Endothelial cell of umbilical vein (primary cell): ENCODE measurements at regions not wholly inside any gene's neighbourhood (a gene's known extent, or its start where the extent isn't known, plus 50 kb on each side); places are given as distances from the start of the nearest gene placed in this dataset.

ENCODE experiments used
- BruUV-seq: library from RNA; stranded (reverse); fragments of 400-500 nt; replicated peaks from 2 replicates; lab custom pipeline; 2021; lab: Mats Ljungman, UMichigan
- CTCF ChIA-PET: fragments of 300-600, 350-600 bp; sonication (Branson Sonifier 250); formaldehyde crosslinking; loops from one replicate; lab custom pipeline; 2021; ENCODE audit warnings: antibody characterized with exemption, inconsistent platforms; lab: Charles Lee
- POLR2A ChIA-PET: fragments of 300-600, 350-600 bp; sonication (Branson Sonifier 250); formaldehyde crosslinking; loops from one replicate; lab custom pipeline; 2021; ENCODE audit warnings: antibody characterized with exemption, inconsistent platforms; lab: Charles Lee
- DNase-seq: peaks from one replicate; pipeline ENCODE4 v3.0.0-alpha.2; 2011; ENCODE audit warnings: low read depth, low spot score
- FAIRE-seq: peaks from 2 replicates; lab custom pipeline; 2011; peaks lifted over from hg19 to GRCh38; lab: Jason Lieb, UNC
- H2AFZ ChIP-seq: 2 replicates; pipeline ENCODE4 v1.6.0; 2012; ENCODE audit warnings: low read depth, low read length, control low read depth, inconsistent platforms
- H3K27ac ChIP-seq: 2 replicates; pipeline ENCODE4 v1.5.1; 2011; ENCODE audit warnings: low read depth, mild to moderate bottlenecking, control low read depth, low read length, moderate library complexity; ENCODE audit not compliant: insufficient read depth
- H3K27me3 ChIP-seq, 2 experiments: 2 replicates each; pipeline versions ENCODE4 v1.6.0 to v1.6.1; 2011; ENCODE audit warnings: low read length in 2 of 2, mixed read lengths in 1 of 2; ENCODE audit not compliant: control insufficient read depth in 2 of 2, insufficient read depth in 2 of 2
- H3K36me3 ChIP-seq, 2 experiments: 2 replicates in 1 of 2; 3 replicates in 1 of 2; pipeline ENCODE4 v1.5.1; 2011; ENCODE audit warnings: low read length in 2 of 2, mild to moderate bottlenecking in 1 of 2, moderate library complexity in 1 of 2; ENCODE audit not compliant: control insufficient read depth in 2 of 2, insufficient read depth in 2 of 2; ENCODE audit errors: extremely low read depth in 1 of 2
- H3K4me1 ChIP-seq: 3 replicates; pipeline ENCODE4 v1.5.1; 2011; ENCODE audit warnings: mild to moderate bottlenecking, low read length; ENCODE audit not compliant: control insufficient read depth, insufficient read depth; ENCODE audit errors: extremely low read depth
- H3K4me2 ChIP-seq: 2 replicates; pipeline ENCODE4 v1.6.1; 2011; ENCODE audit warnings: low read length, control low read depth, mixed read lengths; ENCODE audit not compliant: insufficient read depth
- H3K4me3 ChIP-seq, 3 experiments: fragments of 200-600 bp in 1 of 3; sonication (generic), shearing (Covaris generic) in 1 of 3; replicated peaks in 1 of 3; 2 replicates each; pipeline ENCODE4 v1.5.1; 2011 to 2016; ENCODE audit warnings: control low read depth in 3 of 3, low read length in 3 of 3, mild to moderate bottlenecking in 2 of 3, inconsistent platforms in 1 of 3, low read depth in 1 of 3, moderate library complexity in 1 of 3; ENCODE audit not compliant: insufficient read depth in 1 of 3
- H3K79me2 ChIP-seq: 2 replicates; pipeline ENCODE4 v1.6.0; 2012; ENCODE audit warnings: low read length, inconsistent platforms; ENCODE audit not compliant: control insufficient read depth, insufficient read depth
- H3K9ac ChIP-seq: replicated peaks from 2 replicates; pipeline ENCODE3; 2011; ENCODE audit warnings: low read length, control low read depth; ENCODE audit not compliant: insufficient read depth; ENCODE audit errors: extremely low read depth
- H3K9me1 ChIP-seq: replicated peaks from 3 replicates; pipeline ENCODE4 v1.6.0; 2011; ENCODE audit warnings: mild to moderate bottlenecking, low read length; ENCODE audit not compliant: control insufficient read depth, insufficient read depth; ENCODE audit errors: extremely low read depth
- H3K9me3 ChIP-seq: replicated peaks from 2 replicates; pipeline ENCODE4 v1.5.1; 2012; ENCODE audit warnings: low read length, inconsistent platforms; ENCODE audit not compliant: control insufficient read depth, insufficient read depth
- H4K20me1 ChIP-seq: replicated peaks from 2 replicates; pipeline ENCODE3; 2011; ENCODE audit warnings: mild to moderate bottlenecking, low read length; ENCODE audit not compliant: control insufficient read depth, insufficient read depth; ENCODE audit errors: extremely low read depth
- EZH2 ChIP-seq: IDR thresholded peaks from 2 replicates; pipeline ENCODE4 v1.6.1; 2012; ENCODE audit warnings: borderline replicate concordance, low read depth, mild to moderate bottlenecking, moderate library complexity, low read length, inconsistent platforms; ENCODE audit not compliant: severe bottlenecking
- FOS ChIP-seq: IDR thresholded peaks from 2 replicates; pipeline ENCODE4 v1.6.1; 2011; ENCODE audit warnings: mild to moderate bottlenecking, low read length, moderate library complexity, borderline replicate concordance; ENCODE audit not compliant: insufficient read depth
- GATA2 ChIP-seq: IDR thresholded peaks from 2 replicates; pipeline ENCODE4 v1.7.0; 2011; ENCODE audit warnings: low read depth, mild to moderate bottlenecking, moderate library complexity, mixed read lengths, low read length; ENCODE audit not compliant: insufficient read length, insufficient read depth
- MYC ChIP-seq: IDR thresholded peaks from one replicate; pipeline ENCODE4 v1.6.1; 2011; ENCODE audit warnings: mild to moderate bottlenecking, low read depth, low read length
- POLR2A ChIP-seq: IDR thresholded peaks from 2 replicates; pipeline ENCODE4 v1.6.1; 2012; ENCODE audit warnings: low read depth, mild to moderate bottlenecking, control low read depth, low read length
- POLR2AphosphoS5 ChIP-seq: IDR thresholded peaks from 2 replicates; pipeline ENCODE4 v1.6.1; 2012; ENCODE audit warnings: low read depth, mild to moderate bottlenecking, control low read depth, low read length, moderate library complexity; ENCODE audit not compliant: insufficient read depth
- dilution Hi-C: fragments of 300-500 bp; cut with MboI; formaldehyde crosslinking; loops from one replicate; pipeline ENCODE4 v1.15.0; 2019; ENCODE audit warnings: low sequenced_read_pairs; ENCODE audit not compliant: extremely low pct_ligation_motif_present
- intact Hi-C: fragments of 100-400 bp; cut with micrococcal nuclease; formaldehyde crosslinking; loops from one replicate; pipeline ENCODE4 v1.10.0; 2022
- TF ChIP-seq, protein P1 (sequence below), 2 donors: IDR thresholded peaks; 1 replicate in 1 of 2; 2 replicates in 1 of 2; pipeline ENCODE4 v1.5.1; 2011; ENCODE audit warnings: low read length in 2 of 2, mild to moderate bottlenecking in 2 of 2, moderate library complexity in 2 of 2, control low read depth in 1 of 2, inconsistent platforms in 1 of 2, low read depth in 1 of 2; ENCODE audit not compliant: insufficient read depth in 1 of 2; ENCODE audit errors: extremely low read depth in 1 of 2

DNA sequence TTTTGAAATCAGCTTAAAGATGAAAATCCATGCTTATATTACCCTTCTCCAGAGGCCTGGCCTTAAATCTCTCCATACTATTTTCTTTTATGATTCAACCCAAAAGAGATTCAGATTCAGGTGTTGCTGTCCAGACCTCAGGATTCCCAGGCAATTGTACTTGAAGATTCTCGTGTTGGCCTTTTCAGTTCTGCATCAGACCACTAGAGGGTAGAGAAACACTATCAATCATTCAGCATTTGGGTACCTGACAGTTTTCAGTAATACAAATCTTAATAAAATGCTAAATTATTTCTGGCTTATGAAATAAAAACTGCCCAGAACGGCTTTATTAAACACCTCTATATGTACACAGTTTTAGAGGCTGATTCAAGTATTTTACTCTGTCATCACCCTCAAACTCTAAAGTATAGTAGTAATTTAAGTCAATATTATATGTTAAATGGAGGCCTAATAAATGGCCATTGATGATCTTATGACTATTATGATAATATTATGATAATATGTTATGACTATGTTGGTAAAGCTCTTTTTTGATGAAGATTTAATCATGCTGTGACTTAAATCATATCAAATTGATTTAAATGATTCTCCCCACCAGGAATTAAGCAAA is 301.1 kb downstream of the DUSP6 start:
- no peak overlapping the region for H3K4me3 ChIP-seq
- H3K79me2 ChIP-seq = no peaks in the 10 kb centered on the region
- H2AFZ ChIP-seq = no peak overlapping the region
- FAIRE-seq = peak; percentile 93
- no peaks in the 10 kb centered on the region for H3K9me1 ChIP-seq
- no peaks in the 10 kb centered on the region for H3K27me3 ChIP-seq
- no peak overlapping the region for H3K27ac ChIP-seq
- dilution Hi-C loops = no loop called here
- ChIA-PET CTCF (interaction anchor here (0.6 to 2.8 kb wide), 5 partner anchors 32 to 473 kb away, joined by 3 to 23 read pairs (median 9); partner anchors contain the start of gene GALNT4), POLR2A (no interaction called here)
- no TSS peak for BruUV-seq
- TF ChIP-seq FOS = no peak
- no peak for TF ChIP-seq MYC
- no peak for TF ChIP-seq EZH2
- TF ChIP-seq, protein P1, sequence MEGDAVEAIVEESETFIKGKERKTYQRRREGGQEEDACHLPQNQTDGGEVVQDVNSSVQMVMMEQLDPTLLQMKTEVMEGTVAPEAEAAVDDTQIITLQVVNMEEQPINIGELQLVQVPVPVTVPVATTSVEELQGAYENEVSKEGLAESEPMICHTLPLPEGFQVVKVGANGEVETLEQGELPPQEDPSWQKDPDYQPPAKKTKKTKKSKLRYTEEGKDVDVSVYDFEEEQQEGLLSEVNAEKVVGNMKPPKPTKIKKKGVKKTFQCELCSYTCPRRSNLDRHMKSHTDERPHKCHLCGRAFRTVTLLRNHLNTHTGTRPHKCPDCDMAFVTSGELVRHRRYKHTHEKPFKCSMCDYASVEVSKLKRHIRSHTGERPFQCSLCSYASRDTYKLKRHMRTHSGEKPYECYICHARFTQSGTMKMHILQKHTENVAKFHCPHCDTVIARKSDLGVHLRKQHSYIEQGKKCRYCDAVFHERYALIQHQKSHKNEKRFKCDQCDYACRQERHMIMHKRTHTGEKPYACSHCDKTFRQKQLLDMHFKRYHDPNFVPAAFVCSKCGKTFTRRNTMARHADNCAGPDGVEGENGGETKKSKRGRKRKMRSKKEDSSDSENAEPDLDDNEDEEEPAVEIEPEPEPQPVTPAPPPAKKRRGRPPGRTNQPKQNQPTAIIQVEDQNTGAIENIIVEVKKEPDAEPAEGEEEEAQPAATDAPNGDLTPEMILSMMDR (IDR thresholded peaks at IDR 0.05; ENCODE audit: extremely low read depth in 1 of 2, insufficient read depth in 1 of 2, low read depth in 1 of 2, low read length in 2 of 2) = peak; percentile 62
- no peak for TF ChIP-seq POLR2AphosphoS5
- no peak for TF ChIP-seq GATA2
- no peak for TF ChIP-seq POLR2A
- no peak overlapping the region for H3K4me2 ChIP-seq
- intact Hi-C loops = loop anchor here (1.0 to 10.0 kb wide), 7 partner anchors 32 to 473 kb away; partner anchors contain the start of gene GALNT4
- H3K36me3 ChIP-seq = no peaks in the 10 kb centered on the region
- H3K4me1 ChIP-seq = no peaks in the 10 kb centered on the region
- H4K20me1 ChIP-seq = no peaks in the 10 kb centered on the region
- peak; percentile 88 for DNase-seq
- no peak overlapping the region for H3K9ac ChIP-seq
- H3K9me3 ChIP-seq = no peaks in the 10 kb centered on the region
